NCI-H1092 (cell line): ENCODE measurements at regions not wholly inside any gene's neighbourhood (a gene's known extent, or its start where the extent isn't known, plus 50 kb on each side); places are given as distances from the start of the nearest gene placed in this dataset.

Source experiments
- DNase-seq: peaks from one replicate; lab custom pipeline; 2025; lab: John Stamatoyannopoulos, UW

GRCh38 chr7:79872176-79872575 is 262.5 kb upstream of the GNAI1 start:
- no peak for DNase-seq

GRCh38 chr7:79868010-79868409 is 266.6 kb upstream of the GNAI1 start:
- DNase-seq, result no peak

- DNase-seq, result no peak
Observed at GRCh38 chr7:79862447-79863210, 272.0 kb upstream of the GNAI1 start.

- no peak for DNase-seq
Observed at GRCh38 chr7:79855172-79855571, 279.5 kb upstream of the GNAI1 start.

GRCh38 chr7:79854621-79855020 is 280.0 kb upstream of the GNAI1 start:
- DNase-seq, result no peak

GRCh38 chr7:79837915-79838314 is 296.7 kb upstream of the GNAI1 start:
- DNase-seq, result no peak

GRCh38 chr7:79833616-79834015 is 301.0 kb upstream of the GNAI1 start:
- DNase-seq, result no peak

- no peak for DNase-seq
Observed at GRCh38 chr7:79828866-79829265, 305.8 kb upstream of the GNAI1 start.

GRCh38 chr7:79823246-79823951 is 311.2 kb upstream of the GNAI1 start:
- no peak for DNase-seq

- DNase-seq, result no peak
Observed at GRCh38 chr7:79822620-79823240, 311.9 kb upstream of the GNAI1 start.

- peak; percentile 84 for DNase-seq
Observed at GRCh38 chr7:79820387-79820786, 314.2 kb upstream of the GNAI1 start.

- DNase-seq, result no peak
Observed at GRCh38 chr7:79810916-79811315, 323.7 kb upstream of the GNAI1 start.

DNA sequence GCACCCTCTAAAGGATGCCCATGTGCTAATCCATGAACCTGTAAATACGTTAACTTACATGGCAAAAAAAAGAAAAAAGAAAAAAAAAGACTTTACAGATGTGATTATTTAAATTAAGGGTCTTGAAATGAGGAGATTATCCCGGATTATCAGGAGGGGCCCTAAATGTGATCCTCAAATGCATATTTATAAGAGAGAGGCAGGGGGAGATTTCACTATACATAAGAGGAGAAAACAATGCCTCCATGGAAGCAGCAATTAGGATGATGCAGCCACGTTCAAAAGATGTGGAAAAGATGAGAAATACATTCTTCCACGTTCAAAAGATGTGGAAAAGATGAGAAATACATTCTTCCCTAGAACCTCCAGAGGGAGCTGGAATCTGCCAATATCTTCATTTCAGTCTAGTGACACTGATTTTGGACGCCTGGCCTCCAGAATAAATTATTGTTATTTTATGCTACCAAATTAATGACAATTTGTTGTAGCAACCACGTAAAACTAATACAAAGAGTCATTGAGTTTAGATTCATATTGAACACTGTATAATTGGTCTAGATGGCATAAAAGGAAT is 328.4 kb upstream of the GNAI1 start:
- peak; percentile 5 for DNase-seq

DNA sequence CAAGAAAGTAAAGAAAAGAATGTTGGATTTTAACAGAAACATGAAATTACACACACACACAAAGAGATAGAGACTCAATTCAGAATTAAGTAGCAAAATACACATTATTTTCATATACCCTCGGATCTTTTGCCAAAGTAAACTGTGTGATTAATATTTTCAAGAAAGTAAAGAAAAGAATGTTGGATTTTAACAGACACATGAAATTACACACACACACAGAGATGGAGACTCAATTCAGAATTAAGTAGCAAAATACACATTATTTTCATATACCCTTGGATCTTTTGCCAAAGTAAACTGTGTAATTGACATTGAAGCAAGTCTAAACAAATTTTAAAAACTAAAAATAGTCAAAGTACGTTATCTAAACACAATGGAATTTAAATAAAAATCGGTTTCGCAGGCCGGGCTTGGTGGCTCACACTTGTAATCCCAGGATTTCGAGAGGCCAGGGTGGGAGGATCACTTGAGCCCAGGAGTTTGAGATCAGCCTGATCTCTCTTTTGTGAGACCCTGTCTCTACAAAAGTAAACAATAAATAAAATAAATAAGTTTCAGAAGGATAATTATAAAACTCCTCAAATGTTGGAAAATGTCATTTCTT is 337.3 kb upstream of the MAGI2 start:
- no peak for DNase-seq

- DNase-seq, result no peak
Observed at GRCh38 chr7:79789584-79790345, 336.3 kb upstream of the MAGI2 start.

DNA sequence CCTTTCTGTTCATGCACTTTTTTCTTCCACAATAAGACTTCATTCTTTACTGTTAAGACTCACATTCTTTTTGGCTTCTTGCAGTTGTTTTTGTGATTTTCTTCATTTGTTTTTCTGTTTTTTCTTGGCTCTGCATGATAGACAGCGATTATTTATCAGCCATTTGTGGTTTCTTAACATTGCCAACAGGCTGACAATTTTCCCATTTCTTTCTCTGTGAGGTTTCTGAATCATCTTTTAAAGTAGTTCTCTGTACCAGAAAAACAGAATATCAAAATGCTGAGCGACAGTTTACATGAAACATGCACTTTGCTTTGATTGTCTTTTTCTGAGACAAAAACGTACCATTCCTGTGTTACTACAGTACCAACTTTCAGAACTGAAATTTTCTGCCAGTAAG is 334.2 kb upstream of the MAGI2 start:
- no peak for DNase-seq

GRCh38 chr7:79787096-79787495 is 333.6 kb upstream of the MAGI2 start:
- DNase-seq, result no peak

DNA sequence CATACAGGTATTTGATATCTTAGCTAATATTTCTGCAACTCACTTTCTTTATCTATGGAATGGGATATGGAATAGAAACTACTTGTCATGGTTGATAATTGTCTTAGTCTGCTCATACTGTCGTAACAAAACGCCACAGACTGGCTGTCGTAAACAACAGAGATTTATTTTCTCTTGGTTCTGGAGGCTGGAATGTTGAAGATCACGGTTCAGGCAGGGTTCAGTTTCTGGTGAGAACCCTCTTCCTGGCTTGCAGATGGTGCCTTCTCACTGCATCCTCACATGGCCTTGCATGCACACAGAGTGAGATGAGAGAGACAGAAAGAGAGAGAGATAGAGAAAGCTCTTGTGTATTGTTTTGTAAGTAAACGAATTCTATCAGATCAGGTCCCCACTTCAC is 332.7 kb upstream of the MAGI2 start:
- no peak for DNase-seq

DNA sequence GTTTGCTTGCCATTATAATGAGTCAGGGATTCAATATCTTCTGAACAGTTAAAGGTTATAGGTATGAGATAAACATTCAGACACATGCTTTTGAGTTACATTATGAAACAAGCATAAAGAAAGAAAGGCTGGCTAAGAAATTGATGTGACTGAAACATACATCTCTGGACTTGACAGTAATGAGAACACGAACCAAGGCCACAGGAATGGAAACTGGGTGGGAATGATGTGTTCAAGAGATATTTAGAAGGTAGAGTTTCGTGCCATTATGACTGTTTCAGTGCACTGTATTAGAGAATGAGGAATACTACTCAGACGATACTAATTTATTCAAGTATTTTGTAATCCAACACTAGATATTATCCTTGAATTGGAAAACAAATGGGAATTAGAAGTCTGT is 332.1 kb upstream of the MAGI2 start:
- DNase-seq, result no peak

- no peak for DNase-seq
Observed at GRCh38 chr7:79782906-79783305, 329.4 kb upstream of the MAGI2 start.

DNA sequence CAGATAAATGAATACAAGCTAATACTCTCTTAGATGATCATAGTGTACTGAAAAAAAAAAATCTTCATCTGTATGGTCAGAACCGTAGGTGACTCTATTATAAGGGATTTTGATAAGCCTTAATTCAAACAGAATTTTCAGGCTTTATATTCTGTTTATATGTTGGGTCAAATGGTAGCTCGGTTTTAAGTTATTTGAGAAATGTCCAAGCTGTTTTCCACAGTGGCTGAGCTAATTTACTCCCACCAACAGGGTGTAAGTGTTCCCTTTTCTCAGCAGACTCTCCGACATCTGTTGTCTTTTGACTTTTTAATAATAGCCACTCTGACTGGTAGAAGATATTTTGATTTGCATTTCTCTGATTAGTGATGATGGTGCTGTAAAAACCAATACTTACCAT is 328.8 kb upstream of the MAGI2 start:
- DNase-seq, result no peak

DNA sequence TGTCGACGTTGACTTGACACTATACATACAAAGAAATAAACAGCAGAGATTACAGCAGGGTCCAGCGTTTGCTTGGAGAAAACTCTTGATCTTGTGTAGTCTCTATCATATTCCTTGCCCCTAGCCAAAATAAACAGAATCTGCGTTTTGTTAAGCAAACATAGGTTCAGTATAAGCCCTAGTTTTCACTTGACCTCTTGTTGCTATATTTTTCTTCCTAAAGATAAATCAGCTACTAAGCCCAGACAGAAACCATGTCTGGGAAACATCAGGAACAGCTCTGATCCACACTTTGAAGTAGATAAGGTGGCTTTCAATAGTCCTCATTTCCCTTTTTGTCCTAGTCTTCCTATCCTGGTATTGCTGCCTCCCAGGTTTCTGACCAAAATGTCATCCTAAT is 328.2 kb upstream of the MAGI2 start:
- no peak for DNase-seq
